Prostate gland (tissue), 2 donors: ENCODE measurements at regions not wholly inside any gene's neighbourhood (a gene's known extent, or its start where the extent isn't known, plus 50 kb on each side); places are given as distances from the start of the nearest gene placed in this dataset.

ENCODE experiments used
- DNase-seq: peaks from one replicate; pipeline ENCODE4 v3.0.0-alpha.2; 2019; ENCODE audit warnings: low spot score
- H3K27ac ChIP-seq, 2 donors: fragments of 200-600 bp; sonication (generic); 2 replicates each; pipeline ENCODE4 v1.5.1; 2017 to 2019
- H3K27me3 ChIP-seq: fragments of 200-600 bp; sonication (generic); replicated peaks from 2 replicates; pipeline ENCODE4 v1.5.1; 2019; ENCODE audit not compliant: insufficient read depth
- H3K36me3 ChIP-seq, 2 donors: fragments of 200-600 bp; sonication (generic); 1 replicate in 1 of 2; 2 replicates in 1 of 2; pipeline versions ENCODE4 v1.5.1 to v1.8.1; 2017 to 2019
- H3K4me1 ChIP-seq: fragments of 200-600 bp; sonication (generic); replicated peaks from 2 replicates; pipeline ENCODE4 v1.5.1; 2019
- H3K4me3 ChIP-seq, 2 donors: fragments of 200-600 bp; sonication (generic); 2 replicates each; pipeline ENCODE4 v1.5.1; 2017 to 2019
- H3K9me3 ChIP-seq: fragments of 200-600 bp; sonication (generic); 2 replicates; pipeline ENCODE4 v1.5.1; 2017
- CTCF ChIP-seq, 4 experiments: fragments of 200-600 bp in 2 of 4; fragments of 450-650 bp in 2 of 4; sonication (generic) in 2 of 4; IDR thresholded peaks; 1 replicate in 3 of 4; 2 replicates in 1 of 4; pipeline ENCODE4 v1.5.1; 2016 to 2019; ENCODE audit warnings: antibody characterized with exemption in 4 of 4, mild to moderate bottlenecking in 2 of 4, moderate library complexity in 2 of 4
- POLR2A ChIP-seq: fragments of 450-650 bp; IDR thresholded peaks from one replicate; pipeline ENCODE4 v1.6.1; 2016; ENCODE audit warnings: antibody characterized with exemption, mild to moderate bottlenecking
- POLR2AphosphoS5 ChIP-seq: sonication (generic); formaldehyde crosslinking; IDR thresholded peaks from one replicate; pipeline ENCODE4 v1.6.1; 2017; ENCODE audit warnings: antibody characterized with exemption
- WGBS: methylation state at CpG from one replicate; pipeline ENCODE4 v1.1.5; 2018; 5-methylcytosine and 5-hydroxymethylcytosine counted together
- intact Hi-C: fragments of 100-400 bp; cut with DNase I; formaldehyde crosslinking; loops from one replicate; pipeline ENCODE4 v1.14.2; 2022

- Histone ChIP-seq H3K4me3 (no peak overlapping the region), H3K27me3 (no peaks in the 10 kb centered on the region), H3K27ac (no peak overlapping the region), H3K9me3 (no peaks in the 10 kb centered on the region), H3K4me1 (no peaks in the 10 kb centered on the region), H3K36me3 (no peaks in the 10 kb centered on the region)
- peak; percentile 86 for DNase-seq
- WGBS: 26% methylated on average over 4 of the region's 4 CpGs
- intact Hi-C loops: no loop called here
- TF ChIP-seq CTCF (IDR thresholded peaks at IDR 0.05) (no peak), POLR2AphosphoS5 (peak; percentile 90)
Measured at GRCh38 chr2:65922794-65923193, 490.4 kb upstream of the SPRED2 start.

- no peak overlapping the region for H3K27ac ChIP-seq
- no peak overlapping the region for H3K4me3 ChIP-seq
- intact Hi-C loops: no loop called here
- 69% methylated on average over 4 of the region's 4 CpGs for WGBS
- no peaks in the 10 kb centered on the region for H3K27me3 ChIP-seq
- H3K4me1 ChIP-seq: no peaks in the 10 kb centered on the region
- DNase-seq: no peak
- H3K36me3 ChIP-seq: no peaks in the 10 kb centered on the region
- no peak for TF ChIP-seq POLR2AphosphoS5
- no peak for TF ChIP-seq CTCF (IDR thresholded peaks at IDR 0.05)
- TF ChIP-seq POLR2A: no peak
- H3K9me3 ChIP-seq: no peaks in the 10 kb centered on the region
Measured at GRCh38 chr2:65922030-65922429, 489.6 kb upstream of the SPRED2 start.

- Histone ChIP-seq H3K36me3 (no peaks in the 10 kb centered on the region), H3K27ac (no peak overlapping the region), H3K4me1 (no peaks in the 10 kb centered on the region), H3K9me3 (no peaks in the 10 kb centered on the region), H3K27me3 (no peaks in the 10 kb centered on the region), H3K4me3 (no peak overlapping the region)
- no peak for DNase-seq
- intact Hi-C loops: no loop called here
- TF ChIP-seq POLR2A (no peak), POLR2AphosphoS5 (no peak), CTCF (IDR thresholded peaks at IDR 0.05) (no peak)
Measured at GRCh38 chr2:65921116-65921515, 488.7 kb upstream of the SPRED2 start.

GRCh38 chr2:65920659-65921058 is 488.3 kb upstream of the SPRED2 start:
- 96% methylated on average over 6 of the region's 6 CpGs for WGBS

More at GRCh38 chr2:65920659-65921058, 488.3 kb upstream of the SPRED2 start:
- DNase-seq: no peak
- Histone ChIP-seq H3K36me3 (no peaks in the 10 kb centered on the region), H3K9me3 (no peaks in the 10 kb centered on the region), H3K27ac (no peak overlapping the region), H3K27me3 (no peaks in the 10 kb centered on the region), H3K4me3 (no peak overlapping the region), H3K4me1 (no peaks in the 10 kb centered on the region)
- TF ChIP-seq POLR2AphosphoS5: no peak
- TF ChIP-seq CTCF (IDR thresholded peaks at IDR 0.05): no peak
- TF ChIP-seq POLR2A: no peak
- intact Hi-C loops: no loop called here
